ENCODE measurements at regions not wholly inside any gene's neighbourhood (a gene's known extent, or its start where the extent isn't known, plus 50 kb on each side); places are given as distances from the start of the nearest gene placed in this dataset.

GRCh38 chr16:14338969-14339368, 267.9 kb downstream of the MRTFB start:
- no peak for TF ChIP-seq POLR2AphosphoS5 (IDR thresholded peaks at IDR 0.05; ENCODE audit: low read depth)
- TF ChIP-seq GABPA (IDR thresholded peaks at IDR 0.05; ENCODE audit: low read depth): no peak
- TF ChIP-seq CTCF (IDR thresholded peaks at IDR 0.05; ENCODE audit: insufficient read depth, low read length): no peak
- TF ChIP-seq SPI1 (IDR thresholded peaks at IDR 0.05; ENCODE audit: borderline replicate concordance, low read depth): no peak
- TF ChIP-seq REST (IDR thresholded peaks at IDR 0.05; ENCODE audit: insufficient replicate concordance, low read depth): no peak
- no peak for DNase-seq (ENCODE audit: low read depth in 1 of 2, low spot score in 1 of 2)
- H3K27me3 ChIP-seq (ENCODE audit: insufficient read depth, poor library complexity, severe bottlenecking): no peaks in the 10 kb centered on the region
- no peak overlapping the region for H3K27ac ChIP-seq (replicated peaks)
- no peak overlapping the region for H3K4me3 ChIP-seq (replicated peaks; ENCODE audit: insufficient read depth, low read length)

GRCh38 chr16:14338236-14338635, 267.1 kb downstream of the MRTFB start:
- no peak for DNase-seq (ENCODE audit: low read depth in 1 of 2, low spot score in 1 of 2)
- no peak for TF ChIP-seq GABPA (IDR thresholded peaks at IDR 0.05; ENCODE audit: low read depth)
- no peak for TF ChIP-seq SPI1 (IDR thresholded peaks at IDR 0.05; ENCODE audit: borderline replicate concordance, low read depth)
- TF ChIP-seq REST (IDR thresholded peaks at IDR 0.05; ENCODE audit: insufficient replicate concordance, low read depth): no peak
- TF ChIP-seq POLR2AphosphoS5 (IDR thresholded peaks at IDR 0.05; ENCODE audit: low read depth): no peak
- TF ChIP-seq CTCF (IDR thresholded peaks at IDR 0.05; ENCODE audit: insufficient read depth, low read length): no peak
- H3K27me3 ChIP-seq (ENCODE audit: insufficient read depth, poor library complexity, severe bottlenecking): no peaks in the 10 kb centered on the region
- H3K27ac ChIP-seq (replicated peaks): no peak overlapping the region
- H3K4me3 ChIP-seq (replicated peaks; ENCODE audit: insufficient read depth, low read length): no peak overlapping the region

- no peak overlapping the region for H3K4me3 ChIP-seq (replicated peaks; ENCODE audit: insufficient read depth, low read length)
- TF ChIP-seq POLR2AphosphoS5 (IDR thresholded peaks at IDR 0.05; ENCODE audit: low read depth) (no peak), SPI1 (IDR thresholded peaks at IDR 0.05; ENCODE audit: borderline replicate concordance, low read depth) (no peak), GABPA (IDR thresholded peaks at IDR 0.05; ENCODE audit: low read depth) (no peak)
- no peak for DNase-seq (ENCODE audit: low read depth in 1 of 2, low spot score in 1 of 2)
- no peaks in the 10 kb centered on the region for H3K27me3 ChIP-seq (ENCODE audit: insufficient read depth, poor library complexity, severe bottlenecking)
- H3K27ac ChIP-seq (replicated peaks): no peak overlapping the region
Observed at GRCh38 chr16:14337303-14338191, 266.4 kb downstream of the MRTFB start.

- Histone ChIP-seq H3K27me3 (ENCODE audit: insufficient read depth, poor library complexity, severe bottlenecking) (no peaks in the 10 kb centered on the region), H3K27ac (replicated peaks) (no peak overlapping the region), H3K4me3 (replicated peaks; ENCODE audit: insufficient read depth, low read length) (no peak overlapping the region)
- no peak for DNase-seq (ENCODE audit: low read depth in 1 of 2, low spot score in 1 of 2)
- TF ChIP-seq GABPA (IDR thresholded peaks at IDR 0.05; ENCODE audit: low read depth): no peak
- TF ChIP-seq REST (IDR thresholded peaks at IDR 0.05; ENCODE audit: insufficient replicate concordance, low read depth): no peak
- no peak for TF ChIP-seq CTCF (IDR thresholded peaks at IDR 0.05; ENCODE audit: insufficient read depth, low read length)
- no peak for TF ChIP-seq SPI1 (IDR thresholded peaks at IDR 0.05; ENCODE audit: borderline replicate concordance, low read depth)
- TF ChIP-seq POLR2AphosphoS5 (IDR thresholded peaks at IDR 0.05; ENCODE audit: low read depth): no peak
Observed at GRCh38 chr16:14335297-14335696, 264.2 kb downstream of the MRTFB start.
